WTC11 (cell line): ENCODE measurements at regions not wholly inside any gene's neighbourhood (a gene's known extent, or its start where the extent isn't known, plus 50 kb on each side); places are given as distances from the start of the nearest gene placed in this dataset.

Experiments used
- ATAC-seq: fragments of 200-7000 bp; cut with Tn5 transposase; 2 replicates; pipeline ENCODE4 v1.10.0; 2021; ENCODE audit warnings: mild to moderate bottlenecking, moderate library complexity
- CTCF ChIA-PET: fragments of 300-600 bp; sonication (Branson Sonifier 250); formaldehyde crosslinking; loops from one replicate; lab custom pipeline; 2021; ENCODE audit warnings: antibody characterized with exemption; lab: Charles Lee
- POLR2A ChIA-PET: fragments of 350-600 bp; sonication (Branson Sonifier 250); formaldehyde crosslinking; loops from one replicate; lab custom pipeline; 2021; ENCODE audit warnings: antibody characterized with exemption; lab: Charles Lee
- DNase-seq: peaks from one replicate; pipeline ENCODE4 v3.0.0; 2021; ENCODE audit warnings: low spot score
- H3K27ac Mint-ChIP-seq: 2 replicates; pipeline ENCODE4 v1.8.0; 2021; ENCODE audit warnings: mixed read lengths
- H3K27me3 Mint-ChIP-seq: 2 replicates; pipeline ENCODE4 v1.8.0; 2021; ENCODE audit warnings: low read depth, mild to moderate bottlenecking, moderate library complexity, mixed read lengths
- H3K36me3 Mint-ChIP-seq: 2 replicates; pipeline ENCODE4 v1.8.0; 2021; ENCODE audit warnings: mixed read lengths
- H3K4me1 Mint-ChIP-seq: 2 replicates; pipeline ENCODE4 v1.8.0; 2022; ENCODE audit warnings: mixed read lengths
- H3K4me3 Mint-ChIP-seq: 2 replicates; pipeline ENCODE4 v1.8.0; 2021; ENCODE audit warnings: mild to moderate bottlenecking, moderate library complexity, mixed read lengths
- H3K9me3 Mint-ChIP-seq: 2 replicates; pipeline ENCODE4 v1.8.0; 2021; ENCODE audit warnings: mixed read lengths
- CBFB ChIP-seq: sonication (generic); formaldehyde crosslinking; IDR thresholded peaks from 2 replicates; pipeline ENCODE4 v1.8.1; 2022; ENCODE audit warnings: mild to moderate bottlenecking, low read depth, missing genetic modification reagents
- CREM ChIP-seq: sonication (generic); formaldehyde crosslinking; IDR thresholded peaks from 2 replicates; pipeline ENCODE4 v1.8.1; 2022; ENCODE audit warnings: mild to moderate bottlenecking, missing genetic modification reagents, moderate library complexity
- ELF4 ChIP-seq: sonication (generic); formaldehyde crosslinking; IDR thresholded peaks from 2 replicates; pipeline ENCODE4 v1.8.1; 2022; ENCODE audit warnings: low read depth, mild to moderate bottlenecking, moderate library complexity, missing genetic modification reagents
- FOXP1 ChIP-seq: sonication (generic); formaldehyde crosslinking; IDR thresholded peaks from 2 replicates; pipeline ENCODE4 v1.8.0; 2022; ENCODE audit warnings: missing genetic modification reagents, mild to moderate bottlenecking, moderate library complexity, borderline replicate concordance
- IRF2 ChIP-seq: sonication (generic); formaldehyde crosslinking; IDR thresholded peaks from 2 replicates; pipeline ENCODE4 v1.8.0; 2022; ENCODE audit warnings: low read depth, missing genetic modification reagents, borderline replicate concordance
- JUN ChIP-seq: sonication (generic); formaldehyde crosslinking; IDR thresholded peaks from 2 replicates; pipeline ENCODE4 v1.8.0; 2023; ENCODE audit warnings: mild to moderate bottlenecking, missing genetic modification reagents
- RORB ChIP-seq: fragments of 250-450 bp; sonication (Bioruptor Pico); IDR thresholded peaks from 2 replicates; pipeline ENCODE4 v1.9.0; 2021; ENCODE audit warnings: mild to moderate bottlenecking
- TP53 ChIP-seq: sonication (generic); formaldehyde crosslinking; IDR thresholded peaks from 2 replicates; pipeline ENCODE4 v1.8.1; 2023; ENCODE audit warnings: mild to moderate bottlenecking, missing genetic modification reagents
- ZNF138 ChIP-seq: sonication (generic); formaldehyde crosslinking; conservative IDR thresholded peaks from 2 replicates; pipeline ENCODE4 v1.8.1; 2022; ENCODE audit warnings: mild to moderate bottlenecking, moderate library complexity, missing genetic modification reagents
- ZNF671 ChIP-seq: fragments of 250-450 bp; sonication (Bioruptor Pico); IDR thresholded peaks from 2 replicates; pipeline ENCODE4 v1.8.0; 2021; ENCODE audit warnings: mild to moderate bottlenecking
- TF ChIP-seq, protein P1 (sequence below): sonication (generic); formaldehyde crosslinking; IDR thresholded peaks from 2 replicates; pipeline ENCODE4 v1.8.0; 2023; ENCODE audit warnings: missing genetic modification reagents
- TF ChIP-seq, protein P2 (sequence below): sonication (generic); formaldehyde crosslinking; IDR thresholded peaks from 2 replicates; pipeline ENCODE4 v1.8.1; 2023; ENCODE audit warnings: mild to moderate bottlenecking, missing genetic modification reagents, moderate library complexity
- TF ChIP-seq, protein P3 (sequence below): sonication (generic); formaldehyde crosslinking; IDR thresholded peaks from 2 replicates; pipeline ENCODE4 v1.8.1; 2022; ENCODE audit warnings: mild to moderate bottlenecking, missing genetic modification reagents, moderate library complexity, borderline replicate concordance
- TF ChIP-seq, protein P4 (sequence below): sonication (generic); formaldehyde crosslinking; conservative IDR thresholded peaks from 2 replicates; pipeline ENCODE4 v1.8.1; 2023; ENCODE audit warnings: mild to moderate bottlenecking, low read depth, missing genetic modification reagents, moderate library complexity
- TF ChIP-seq, protein P5 (sequence below): sonication (generic); formaldehyde crosslinking; IDR thresholded peaks from 2 replicates; pipeline ENCODE4 v1.8.1; 2022; ENCODE audit warnings: low read depth, mild to moderate bottlenecking, moderate library complexity, missing genetic modification reagents, borderline replicate concordance
- TF ChIP-seq, protein P6 (sequence below): sonication (generic); formaldehyde crosslinking; IDR thresholded peaks from 2 replicates; pipeline ENCODE4 v1.8.0; 2022; ENCODE audit warnings: mild to moderate bottlenecking, missing genetic modification reagents
- TF ChIP-seq, protein P7 (sequence below): sonication (generic); formaldehyde crosslinking; IDR thresholded peaks from 2 replicates; pipeline ENCODE4 v1.8.1; 2023; ENCODE audit warnings: mild to moderate bottlenecking, missing genetic modification reagents

DNA sequence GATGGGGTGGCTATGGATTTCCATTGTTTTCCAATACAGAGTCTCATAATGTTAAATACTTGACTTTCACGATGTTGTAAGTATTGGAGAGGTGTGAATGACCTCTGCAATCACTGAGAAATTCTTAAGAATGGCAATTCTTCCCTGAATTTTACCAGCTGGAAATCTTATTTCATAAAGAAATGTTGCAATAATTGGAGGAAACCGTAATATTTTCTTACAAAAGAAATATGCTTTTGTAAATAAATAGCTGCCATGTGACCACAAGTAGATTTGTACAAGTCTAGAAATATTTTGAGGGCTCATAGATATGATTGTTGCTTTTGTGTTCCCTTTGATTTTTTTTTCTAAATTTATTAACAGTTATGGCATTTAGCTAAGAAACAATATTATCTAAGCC is 308.7 kb upstream of the ATP2B1 start:
- TF ChIP-seq, protein P1, sequence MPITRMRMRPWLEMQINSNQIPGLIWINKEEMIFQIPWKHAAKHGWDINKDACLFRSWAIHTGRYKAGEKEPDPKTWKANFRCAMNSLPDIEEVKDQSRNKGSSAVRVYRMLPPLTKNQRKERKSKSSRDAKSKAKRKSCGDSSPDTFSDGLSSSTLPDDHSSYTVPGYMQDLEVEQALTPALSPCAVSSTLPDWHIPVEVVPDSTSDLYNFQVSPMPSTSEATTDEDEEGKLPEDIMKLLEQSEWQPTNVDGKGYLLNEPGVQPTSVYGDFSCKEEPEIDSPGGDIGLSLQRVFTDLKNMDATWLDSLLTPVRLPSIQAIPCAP (CRISPR knock-in tag): no peak
- TF ChIP-seq TP53 (CRISPR knock-in tag) (no peak), ZNF138 (no peak), ZNF671 (CRISPR knock-in tag) (no peak), FOXP1 (no peak), CREM (CRISPR knock-in tag) (no peak), JUN (CRISPR knock-in tag) (no peak), RORB (CRISPR knock-in tag) (no peak), ELF4 (CRISPR knock-in tag) (no peak), CBFB (CRISPR knock-in tag) (no peak), IRF2 (CRISPR knock-in tag) (no peak)
- TF ChIP-seq, protein P2, sequence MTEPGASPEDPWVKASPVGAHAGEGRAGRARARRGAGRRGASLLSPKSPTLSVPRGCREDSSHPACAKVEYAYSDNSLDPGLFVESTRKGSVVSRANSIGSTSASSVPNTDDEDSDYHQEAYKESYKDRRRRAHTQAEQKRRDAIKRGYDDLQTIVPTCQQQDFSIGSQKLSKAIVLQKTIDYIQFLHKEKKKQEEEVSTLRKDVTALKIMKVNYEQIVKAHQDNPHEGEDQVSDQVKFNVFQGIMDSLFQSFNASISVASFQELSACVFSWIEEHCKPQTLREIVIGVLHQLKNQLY: no peak
- TF ChIP-seq, protein P3, sequence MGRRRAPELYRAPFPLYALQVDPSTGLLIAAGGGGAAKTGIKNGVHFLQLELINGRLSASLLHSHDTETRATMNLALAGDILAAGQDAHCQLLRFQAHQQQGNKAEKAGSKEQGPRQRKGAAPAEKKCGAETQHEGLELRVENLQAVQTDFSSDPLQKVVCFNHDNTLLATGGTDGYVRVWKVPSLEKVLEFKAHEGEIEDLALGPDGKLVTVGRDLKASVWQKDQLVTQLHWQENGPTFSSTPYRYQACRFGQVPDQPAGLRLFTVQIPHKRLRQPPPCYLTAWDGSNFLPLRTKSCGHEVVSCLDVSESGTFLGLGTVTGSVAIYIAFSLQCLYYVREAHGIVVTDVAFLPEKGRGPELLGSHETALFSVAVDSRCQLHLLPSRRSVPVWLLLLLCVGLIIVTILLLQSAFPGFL (CRISPR knock-in tag): no peak
- TF ChIP-seq, protein P4, sequence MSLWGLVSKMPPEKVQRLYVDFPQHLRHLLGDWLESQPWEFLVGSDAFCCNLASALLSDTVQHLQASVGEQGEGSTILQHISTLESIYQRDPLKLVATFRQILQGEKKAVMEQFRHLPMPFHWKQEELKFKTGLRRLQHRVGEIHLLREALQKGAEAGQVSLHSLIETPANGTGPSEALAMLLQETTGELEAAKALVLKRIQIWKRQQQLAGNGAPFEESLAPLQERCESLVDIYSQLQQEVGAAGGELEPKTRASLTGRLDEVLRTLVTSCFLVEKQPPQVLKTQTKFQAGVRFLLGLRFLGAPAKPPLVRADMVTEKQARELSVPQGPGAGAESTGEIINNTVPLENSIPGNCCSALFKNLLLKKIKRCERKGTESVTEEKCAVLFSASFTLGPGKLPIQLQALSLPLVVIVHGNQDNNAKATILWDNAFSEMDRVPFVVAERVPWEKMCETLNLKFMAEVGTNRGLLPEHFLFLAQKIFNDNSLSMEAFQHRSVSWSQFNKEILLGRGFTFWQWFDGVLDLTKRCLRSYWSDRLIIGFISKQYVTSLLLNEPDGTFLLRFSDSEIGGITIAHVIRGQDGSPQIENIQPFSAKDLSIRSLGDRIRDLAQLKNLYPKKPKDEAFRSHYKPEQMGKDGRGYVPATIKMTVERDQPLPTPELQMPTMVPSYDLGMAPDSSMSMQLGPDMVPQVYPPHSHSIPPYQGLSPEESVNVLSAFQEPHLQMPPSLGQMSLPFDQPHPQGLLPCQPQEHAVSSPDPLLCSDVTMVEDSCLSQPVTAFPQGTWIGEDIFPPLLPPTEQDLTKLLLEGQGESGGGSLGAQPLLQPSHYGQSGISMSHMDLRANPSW (CRISPR knock-in tag): no peak
- TF ChIP-seq, protein P5, sequence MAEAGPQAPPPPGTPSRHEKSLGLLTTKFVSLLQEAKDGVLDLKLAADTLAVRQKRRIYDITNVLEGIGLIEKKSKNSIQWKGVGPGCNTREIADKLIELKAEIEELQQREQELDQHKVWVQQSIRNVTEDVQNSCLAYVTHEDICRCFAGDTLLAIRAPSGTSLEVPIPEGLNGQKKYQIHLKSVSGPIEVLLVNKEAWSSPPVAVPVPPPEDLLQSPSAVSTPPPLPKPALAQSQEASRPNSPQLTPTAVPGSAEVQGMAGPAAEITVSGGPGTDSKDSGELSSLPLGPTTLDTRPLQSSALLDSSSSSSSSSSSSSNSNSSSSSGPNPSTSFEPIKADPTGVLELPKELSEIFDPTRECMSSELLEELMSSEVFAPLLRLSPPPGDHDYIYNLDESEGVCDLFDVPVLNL (CRISPR knock-in tag): no peak
- TF ChIP-seq, protein P6, sequence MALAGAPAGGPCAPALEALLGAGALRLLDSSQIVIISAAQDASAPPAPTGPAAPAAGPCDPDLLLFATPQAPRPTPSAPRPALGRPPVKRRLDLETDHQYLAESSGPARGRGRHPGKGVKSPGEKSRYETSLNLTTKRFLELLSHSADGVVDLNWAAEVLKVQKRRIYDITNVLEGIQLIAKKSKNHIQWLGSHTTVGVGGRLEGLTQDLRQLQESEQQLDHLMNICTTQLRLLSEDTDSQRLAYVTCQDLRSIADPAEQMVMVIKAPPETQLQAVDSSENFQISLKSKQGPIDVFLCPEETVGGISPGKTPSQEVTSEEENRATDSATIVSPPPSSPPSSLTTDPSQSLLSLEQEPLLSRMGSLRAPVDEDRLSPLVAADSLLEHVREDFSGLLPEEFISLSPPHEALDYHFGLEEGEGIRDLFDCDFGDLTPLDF (CRISPR knock-in tag): no peak
- TF ChIP-seq, protein P7, sequence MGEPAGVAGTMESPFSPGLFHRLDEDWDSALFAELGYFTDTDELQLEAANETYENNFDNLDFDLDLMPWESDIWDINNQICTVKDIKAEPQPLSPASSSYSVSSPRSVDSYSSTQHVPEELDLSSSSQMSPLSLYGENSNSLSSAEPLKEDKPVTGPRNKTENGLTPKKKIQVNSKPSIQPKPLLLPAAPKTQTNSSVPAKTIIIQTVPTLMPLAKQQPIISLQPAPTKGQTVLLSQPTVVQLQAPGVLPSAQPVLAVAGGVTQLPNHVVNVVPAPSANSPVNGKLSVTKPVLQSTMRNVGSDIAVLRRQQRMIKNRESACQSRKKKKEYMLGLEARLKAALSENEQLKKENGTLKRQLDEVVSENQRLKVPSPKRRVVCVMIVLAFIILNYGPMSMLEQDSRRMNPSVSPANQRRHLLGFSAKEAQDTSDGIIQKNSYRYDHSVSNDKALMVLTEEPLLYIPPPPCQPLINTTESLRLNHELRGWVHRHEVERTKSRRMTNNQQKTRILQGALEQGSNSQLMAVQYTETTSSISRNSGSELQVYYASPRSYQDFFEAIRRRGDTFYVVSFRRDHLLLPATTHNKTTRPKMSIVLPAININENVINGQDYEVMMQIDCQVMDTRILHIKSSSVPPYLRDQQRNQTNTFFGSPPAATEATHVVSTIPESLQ (CRISPR knock-in tag): no peak

More for the DNA sequence above, 308.7 kb upstream of the ATP2B1 start:
- POLR2A ChIA-PET: no interaction called here
- Mint-ChIP-seq H3K27ac (no peak overlapping the region), H3K27me3 (no peaks in the 10 kb centered on the region), H3K4me3 (no peak overlapping the region), H3K4me1 (peaks cover 8% of the 10 kb centered on the region; the same call in 1 of the 2 replicates), H3K36me3 (no peaks in the 10 kb centered on the region), H3K9me3 (no peaks in the 10 kb centered on the region)
- no peak for DNase-seq
- ATAC-seq: no peak
- CTCF ChIA-PET: no interaction called here
